ENCODE measurements at regions not wholly inside any gene's neighbourhood (a gene's known extent, or its start where the extent isn't known, plus 50 kb on each side); places are given as distances from the start of the nearest gene placed in this dataset.

GRCh38 chr14:88985654-88986053, 161.2 kb downstream of the TTC8 start:
- TF ChIP-seq CTCF (IDR thresholded peaks at IDR 0.05): no peak
- TF ChIP-seq POLR2A (IDR thresholded peaks at IDR 0.05): no peak
- TF ChIP-seq POLR2AphosphoS5 (IDR thresholded peaks at IDR 0.05): no peak
